Heart left ventricle (tissue), 16 donors: ENCODE measurements at regions not wholly inside any gene's neighbourhood (a gene's known extent, or its start where the extent isn't known, plus 50 kb on each side); places are given as distances from the start of the nearest gene placed in this dataset.

ENCODE experiments used
- ATAC-seq, 4 donors: fragments of 200-7000 bp; cut with Tn5 transposase; one replicate each; pipeline ENCODE4 v1.9.1; 2020 to 2022; ENCODE audit warnings: moderate library complexity in 4 of 4, mild to moderate bottlenecking in 3 of 4, moderate number of reproducible peaks in 1 of 4
- DNase-seq, 5 donors: peaks; one replicate each; pipeline ENCODE4 v3.0.0-alpha.2; 2020
- H3K27ac ChIP-seq, 12 donors: fragments of 200-600 bp; sonication (generic) in 4 of 12; one replicate each; pipeline versions ENCODE4 v1.5.0 to v1.8.0; 2016 to 2022; ENCODE audit warnings: mild to moderate bottlenecking in 2 of 12
- H3K27me3 ChIP-seq, 9 donors: fragments of 200-600 bp; sonication (generic) in 2 of 9; one replicate each; pipeline versions ENCODE4 v1.5.1 to v1.8.0; 2016 to 2022; ENCODE audit warnings: mild to moderate bottlenecking in 3 of 9
- H3K36me3 ChIP-seq, 9 donors: fragments of 200-600 bp; sonication (generic) in 2 of 9; one replicate each; pipeline versions ENCODE4 v1.5.0 to v1.8.0; 2018 to 2022; ENCODE audit warnings: mild to moderate bottlenecking in 2 of 9
- H3K4me1 ChIP-seq, 12 donors: fragments of 200-600 bp; sonication (generic) in 4 of 12; one replicate each; pipeline versions ENCODE4 v1.5.0 to v1.8.0; 2016 to 2022; ENCODE audit warnings: mild to moderate bottlenecking in 3 of 12
- H3K4me3 ChIP-seq, 12 donors: fragments of 200-600 bp; sonication (generic) in 4 of 12; one replicate each; pipeline versions ENCODE4 v1.5.0 to v1.8.0; 2017 to 2022; ENCODE audit warnings: mild to moderate bottlenecking in 9 of 12, moderate library complexity in 4 of 12
- H3K9me3 ChIP-seq, 12 donors: fragments of 200-600 bp; sonication (generic) in 4 of 12; one replicate each; pipeline versions ENCODE4 v1.5.0 to v1.8.0; 2016 to 2022; ENCODE audit warnings: mild to moderate bottlenecking in 1 of 12
- POLR2A ChIP-seq, 2 donors: fragments of 450-650 bp; IDR thresholded peaks; one replicate each; pipeline ENCODE4 v1.6.1; 2017; ENCODE audit warnings: antibody characterized with exemption in 2 of 2, mild to moderate bottlenecking in 2 of 2, moderate library complexity in 2 of 2
- whole genome bisulfite sequencing, 4 donors: extraction: QIAGEN DNeasy Blood & Tissue Kit in 2 of 4; methylation state at CpG; one replicate each; pipeline versions ENCODE4 v1.1.5 to v1.1.7; 2013 to 2018; 5-methylcytosine and 5-hydroxymethylcytosine counted together
- intact Hi-C, 10 donors: fragments of 100-400 bp; cut with DNase I; formaldehyde crosslinking; loops; one replicate each; pipeline versions ENCODE4 v1.11.1 to v1.14.2; 2022
- TF ChIP-seq, protein P1 (sequence below), 12 donors: fragments of 200-600 bp; sonication (generic) in 4 of 12; IDR thresholded peaks; one replicate each; pipeline versions ENCODE4 v1.5.0 to v1.8.0; 2018 to 2022; ENCODE audit warnings: antibody characterized with exemption in 12 of 12, mild to moderate bottlenecking in 5 of 12
- donor health status: ischemic (EF 13 %, LVEDD 7.1; RV severe dilation, severe dysfunction).
- donor health status: healthy with polysubstance abuse.
- donor health status: DM: no; HTN: yes; CAD: no.
- donor health status: DM: no; HTN: no; CAD: no.
- donor health status: ischemic (EF 25% LVEDD 6.9; RV normal size, moderate dysfunction).
- donor health status: ischemic (EF 25% LVEDD 5.7; RV mildly dilated, moderate dysfunction).
- donor health status: healthy.
- donor health status: DM: yes; HTN: yes; CAD: no.
- donor health status: ischemic (EF 35%, LVEDD 5.7; RV mildly dilated, moderate dysfunction).
- donor health status: nonischemic (EF 11% LVEDD 7.7; RV severe dilation, severe dysfunction).
- donor health status: DM: yes; HTN: yes; CAD: no.
- donor health status: PGD.
- donor health status: ischemic (EF 29% LVEDD 5.4; RV normal size, mild dysfunction).
- donor health status: nonischemic (EF 23%, LVEDD 6.1; RV moderate dilation, normal function).

DNA sequence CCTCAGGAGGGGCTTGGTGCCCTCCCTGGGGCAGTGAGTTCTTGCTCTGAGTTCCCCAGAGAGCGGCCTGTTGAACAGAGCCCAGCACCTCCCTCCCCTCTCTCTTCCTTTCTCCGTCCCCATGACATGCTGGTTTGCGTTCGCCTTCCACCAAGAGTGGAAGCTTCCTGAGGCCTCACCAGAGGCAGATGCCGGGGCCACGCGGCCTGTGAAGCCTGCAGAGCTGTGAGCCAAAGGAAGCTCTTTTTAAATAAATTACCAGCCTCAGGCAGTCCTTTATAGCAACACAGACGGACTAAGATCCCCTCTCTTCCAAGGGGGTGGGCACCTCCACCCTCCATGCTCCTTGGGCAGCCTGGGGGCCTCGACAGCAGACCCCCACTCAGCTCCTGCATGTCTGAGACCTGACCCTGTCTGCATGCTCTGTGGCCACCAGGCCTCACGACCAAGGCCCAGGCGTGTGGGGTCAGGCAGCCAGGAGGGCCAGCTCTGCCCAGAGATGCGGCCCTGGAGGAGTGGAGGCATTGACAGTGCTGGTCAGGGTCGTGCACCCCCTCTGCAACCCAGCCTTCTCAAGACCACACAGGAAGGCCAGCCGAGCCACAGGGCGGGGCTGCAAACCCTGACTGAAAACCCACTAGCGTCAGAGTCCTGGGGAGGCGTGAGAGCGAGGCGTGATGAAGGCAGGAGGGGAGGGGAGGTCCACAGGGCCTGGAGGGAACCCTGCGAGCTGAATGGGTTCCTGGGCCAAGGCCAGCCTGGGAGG is 54.6 kb upstream of the ADGRA1 start:
- intact Hi-C loops: no loop called here
- no peak for DNase-seq

DNA sequence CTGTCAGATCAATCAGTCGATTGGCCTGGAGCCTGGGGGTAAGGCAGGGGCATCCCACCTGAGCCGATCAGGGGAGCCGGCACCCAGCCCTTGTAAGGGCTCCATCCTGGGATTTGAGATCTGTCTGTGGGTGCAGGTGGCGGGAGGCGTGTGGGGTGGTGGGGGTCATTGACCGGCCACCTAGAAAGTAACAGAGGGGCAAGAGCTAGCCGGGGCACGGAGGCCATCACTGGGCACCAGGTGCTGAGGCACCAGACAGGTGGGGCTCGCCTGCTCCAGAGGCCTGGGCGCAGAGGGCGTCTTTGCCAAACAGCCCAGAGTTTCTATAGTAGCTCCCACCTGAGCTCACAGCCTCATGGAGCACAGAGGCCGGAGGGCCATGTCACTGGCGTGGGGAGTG is 55.5 kb upstream of the ADGRA1 start:
- no peak overlapping the region for H3K27ac ChIP-seq
- no peak overlapping the region for H3K4me3 ChIP-seq
- TF ChIP-seq, protein P1, sequence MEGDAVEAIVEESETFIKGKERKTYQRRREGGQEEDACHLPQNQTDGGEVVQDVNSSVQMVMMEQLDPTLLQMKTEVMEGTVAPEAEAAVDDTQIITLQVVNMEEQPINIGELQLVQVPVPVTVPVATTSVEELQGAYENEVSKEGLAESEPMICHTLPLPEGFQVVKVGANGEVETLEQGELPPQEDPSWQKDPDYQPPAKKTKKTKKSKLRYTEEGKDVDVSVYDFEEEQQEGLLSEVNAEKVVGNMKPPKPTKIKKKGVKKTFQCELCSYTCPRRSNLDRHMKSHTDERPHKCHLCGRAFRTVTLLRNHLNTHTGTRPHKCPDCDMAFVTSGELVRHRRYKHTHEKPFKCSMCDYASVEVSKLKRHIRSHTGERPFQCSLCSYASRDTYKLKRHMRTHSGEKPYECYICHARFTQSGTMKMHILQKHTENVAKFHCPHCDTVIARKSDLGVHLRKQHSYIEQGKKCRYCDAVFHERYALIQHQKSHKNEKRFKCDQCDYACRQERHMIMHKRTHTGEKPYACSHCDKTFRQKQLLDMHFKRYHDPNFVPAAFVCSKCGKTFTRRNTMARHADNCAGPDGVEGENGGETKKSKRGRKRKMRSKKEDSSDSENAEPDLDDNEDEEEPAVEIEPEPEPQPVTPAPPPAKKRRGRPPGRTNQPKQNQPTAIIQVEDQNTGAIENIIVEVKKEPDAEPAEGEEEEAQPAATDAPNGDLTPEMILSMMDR (IDR thresholded peaks at IDR 0.05): no peak
- TF ChIP-seq POLR2A (IDR thresholded peaks at IDR 0.05): no peak
- H3K9me3 ChIP-seq: no peaks in the 10 kb centered on the region
- peaks cover 0 to 42% (median 0%) of the 10 kb centered on the region in 9 donors for H3K27me3 ChIP-seq
- intact Hi-C loops: no loop called here
- no peaks in the 10 kb centered on the region for H3K36me3 ChIP-seq
- 94 to 95% (median 94%) methylated on average over 10 to 13 of the region's 13 CpGs for WGBS, 4 donors
- peaks cover 0 to 7% (median 0%) of the 10 kb centered on the region in 12 donors for H3K4me1 ChIP-seq
- ATAC-seq (peak in 1 of 4 donors; percentile 16), DNase-seq (no peak)

More for the DNA sequence above, 54.6 kb upstream of the ADGRA1 start:
- TF ChIP-seq, protein P1 (IDR thresholded peaks at IDR 0.05): no peak
- no peak for TF ChIP-seq POLR2A (IDR thresholded peaks at IDR 0.05)
- no peak overlapping the region for H3K4me3 ChIP-seq
- H3K36me3 ChIP-seq: no peaks in the 10 kb centered on the region
- peaks cover 0 to 7% (median 0%) of the 10 kb centered on the region in 12 donors for H3K4me1 ChIP-seq
- WGBS, 4 donors: 77 to 83% (median 80%) methylated on average over 16 to 20 of the region's 20 CpGs
- peaks cover 0 to 43% (median 1%) of the 10 kb centered on the region in 9 donors for H3K27me3 ChIP-seq
- peak in 1 of 4 donors; percentile 12 for ATAC-seq
- no peaks in the 10 kb centered on the region for H3K9me3 ChIP-seq
- H3K27ac ChIP-seq: no peak overlapping the region

DNA sequence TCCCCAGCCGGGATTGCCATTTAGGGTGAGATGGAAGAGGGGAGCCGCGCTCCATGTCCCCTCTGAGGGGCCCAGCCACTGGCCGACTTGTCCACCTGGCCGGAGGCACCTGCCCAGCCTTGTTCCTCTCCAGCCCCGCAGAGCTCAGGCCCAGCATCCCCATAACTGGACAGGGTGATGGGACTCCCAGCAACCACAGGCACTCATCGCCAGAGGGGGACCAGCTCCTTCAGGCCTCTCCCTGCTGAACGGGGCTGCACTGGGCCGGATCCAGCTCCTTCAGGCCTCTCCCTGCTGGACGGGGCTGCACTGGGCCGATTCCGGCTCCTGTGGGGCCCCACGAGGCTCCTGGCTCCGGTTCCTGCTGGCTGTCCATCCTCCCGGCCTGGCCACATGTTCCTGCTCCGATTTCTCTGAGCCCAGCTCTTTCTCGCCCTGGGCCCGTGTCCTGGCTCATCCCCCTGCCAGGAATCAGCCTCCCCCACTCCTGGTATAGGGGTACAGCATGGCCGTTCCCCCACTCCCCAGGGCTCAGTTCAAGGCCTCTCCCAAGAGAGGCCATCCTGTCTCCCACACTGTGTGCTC is 56.1 kb upstream of the ADGRA1 start:
- ATAC-seq: peak in 1 of 4 donors; percentile 18
- TF ChIP-seq, protein P1 (IDR thresholded peaks at IDR 0.05): no peak
- no peak for TF ChIP-seq POLR2A (IDR thresholded peaks at IDR 0.05)
- DNase-seq: no peak
- 80 to 86% (median 84%) methylated on average over 18 to 19 of the region's 19 CpGs for WGBS, 4 donors
- intact Hi-C loops: no loop called here
- peaks cover 0 to 45% (median 0%) of the 10 kb centered on the region in 9 donors for H3K27me3 ChIP-seq
- peaks cover 0 to 7% (median 0%) of the 10 kb centered on the region in 12 donors for H3K4me1 ChIP-seq
- no peaks in the 10 kb centered on the region for H3K36me3 ChIP-seq
- no peak overlapping the region for H3K4me3 ChIP-seq
- H3K9me3 ChIP-seq: no peaks in the 10 kb centered on the region
- no peak overlapping the region for H3K27ac ChIP-seq

DNA sequence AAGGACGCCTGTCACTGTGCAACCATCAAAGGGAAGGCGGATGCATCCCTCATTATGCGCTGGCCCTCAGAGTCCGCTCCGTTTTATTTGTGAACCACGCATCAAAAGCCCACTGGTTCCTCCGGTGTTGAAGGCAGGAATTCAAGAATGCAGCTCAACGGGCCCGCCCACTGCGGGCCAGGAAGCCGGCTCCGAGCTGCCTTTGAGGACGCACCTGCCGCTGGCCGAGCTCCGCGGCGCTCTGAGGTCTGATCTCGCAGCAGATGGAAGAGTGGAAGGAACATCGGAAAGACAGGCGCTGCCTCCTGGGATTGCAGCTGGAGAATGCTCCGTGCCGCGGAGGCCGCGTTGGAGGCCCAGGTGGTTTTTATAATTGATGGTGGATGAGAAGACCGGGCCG is 56.9 kb upstream of the ADGRA1 start:
- 44 to 58% (median 46%) methylated on average over 28 of the region's 28 CpGs for WGBS, 4 donors
- Histone ChIP-seq H3K9me3 (no peaks in the 10 kb centered on the region), H3K36me3 (no peaks in the 10 kb centered on the region), H3K4me3 (no peak overlapping the region), H3K27me3 (peaks cover 0 to 49% (median 2%) of the 10 kb centered on the region in 9 donors), H3K4me1 (peaks cover 0 to 7% (median 0%) of the 10 kb centered on the region in 12 donors), H3K27ac (no peak overlapping the region)
- ATAC-seq (no peak), DNase-seq (no peak)
- TF ChIP-seq, protein P1 (IDR thresholded peaks at IDR 0.05): no peak
- no peak for TF ChIP-seq POLR2A (IDR thresholded peaks at IDR 0.05)
- intact Hi-C loops: no loop called here
